Liver (tissue), 8 donors: ENCODE measurements at regions not wholly inside any gene's neighbourhood (a gene's known extent, or its start where the extent isn't known, plus 50 kb on each side); places are given as distances from the start of the nearest gene placed in this dataset.

Experiments used
- DNase-seq: peaks from one replicate; pipeline ENCODE4 v3.0.0-alpha.2; 2017; ENCODE audit warnings: low spot score
- H3K27ac ChIP-seq, 2 donors: one replicate each; pipeline ENCODE4 v1.7.0; 2013; ENCODE audit warnings: inconsistent platforms in 2 of 2, low read length in 2 of 2, control low read depth in 1 of 2, low read depth in 1 of 2, mild to moderate bottlenecking in 1 of 2
- H3K27me3 ChIP-seq, 4 donors: one replicate each; pipeline versions ENCODE4 v1.6.1 to v1.7.0; 2013; ENCODE audit warnings: low read length in 3 of 4, inconsistent platforms in 1 of 4, mild to moderate bottlenecking in 1 of 4, moderate library complexity in 1 of 4; ENCODE audit not compliant: control insufficient read depth in 4 of 4, insufficient read depth in 4 of 4
- H3K36me3 ChIP-seq, 4 donors: one replicate each; pipeline versions ENCODE4 v1.6.1 to v1.7.0; 2013; ENCODE audit warnings: low read length in 3 of 4, mild to moderate bottlenecking in 3 of 4, low read depth in 1 of 4, moderate library complexity in 1 of 4; ENCODE audit not compliant: control insufficient read depth in 4 of 4, insufficient read depth in 3 of 4
- H3K4me1 ChIP-seq, 4 donors: one replicate each; pipeline versions ENCODE4 v1.6.1 to v1.7.0; 2013; ENCODE audit warnings: low read length in 3 of 4, mild to moderate bottlenecking in 3 of 4, moderate library complexity in 1 of 4; ENCODE audit not compliant: control insufficient read depth in 4 of 4, insufficient read depth in 4 of 4
- H3K4me3 ChIP-seq, 3 donors: one replicate each; pipeline versions ENCODE4 v1.6.1 to v1.7.0; 2013; ENCODE audit warnings: low read length in 3 of 3, control low read depth in 1 of 3, low read depth in 1 of 3, mild to moderate bottlenecking in 1 of 3
- H3K9ac ChIP-seq, 2 donors: one replicate each; pipeline ENCODE4 v1.7.0; 2013; ENCODE audit warnings: low read length in 2 of 2, mild to moderate bottlenecking in 2 of 2, moderate library complexity in 2 of 2, control low read depth in 1 of 2, low read depth in 1 of 2
- H3K9me3 ChIP-seq, 4 donors: one replicate each; pipeline versions ENCODE4 v1.6.1 to v1.7.0; 2013; ENCODE audit warnings: low read length in 3 of 4; ENCODE audit not compliant: control insufficient read depth in 4 of 4
- EGR1 ChIP-seq, 2 donors: IDR thresholded peaks; 2 replicates each; pipeline ENCODE4 v1.6.1; 2016 to 2018; ENCODE audit warnings: antibody characterized with exemption in 2 of 2, low read depth in 2 of 2
- FOXA1 ChIP-seq: IDR thresholded peaks from 2 replicates; pipeline ENCODE4 v1.6.1; 2016; ENCODE audit warnings: antibody characterized with exemption
- FOXA2 ChIP-seq: IDR thresholded peaks from 2 replicates; pipeline ENCODE4 v1.6.1; 2016; ENCODE audit warnings: antibody characterized with exemption
- GABPA ChIP-seq, 2 donors: IDR thresholded peaks in 1 of 2; conservative IDR thresholded peaks in 1 of 2; 2 replicates each; pipeline ENCODE4 v1.6.1; 2016; ENCODE audit warnings: antibody characterized with exemption in 2 of 2, mild to moderate bottlenecking in 1 of 2, moderate library complexity in 1 of 2
- HNF4A ChIP-seq, 2 donors: conservative IDR thresholded peaks; 2 replicates each; pipeline ENCODE4 v1.6.1; 2016; ENCODE audit warnings: antibody characterized with exemption in 2 of 2, mild to moderate bottlenecking in 2 of 2
- HNF4G ChIP-seq: IDR thresholded peaks from 2 replicates; pipeline ENCODE4 v1.6.1; 2016; ENCODE audit warnings: antibody characterized with exemption
- JUND ChIP-seq, 2 donors: IDR thresholded peaks; 2 replicates each; pipeline ENCODE4 v1.6.1; 2016; ENCODE audit warnings: antibody characterized with exemption in 2 of 2
- NR2F2 ChIP-seq: IDR thresholded peaks from 2 replicates; pipeline ENCODE4 v1.6.1; 2016; ENCODE audit warnings: antibody characterized with exemption
- RAD21 ChIP-seq, 2 donors: IDR thresholded peaks; 2 replicates each; pipeline ENCODE4 v1.6.1; 2016; ENCODE audit warnings: antibody characterized with exemption in 2 of 2, mild to moderate bottlenecking in 2 of 2
- REST ChIP-seq: IDR thresholded peaks from 2 replicates; pipeline ENCODE4 v1.6.1; 2016; ENCODE audit warnings: antibody characterized with exemption, mild to moderate bottlenecking
- RXRA ChIP-seq, 2 donors: IDR thresholded peaks; 2 replicates each; pipeline ENCODE4 v1.6.1; 2017 to 2018; ENCODE audit warnings: antibody characterized with exemption in 2 of 2, mild to moderate bottlenecking in 1 of 2
- SP1 ChIP-seq: IDR thresholded peaks from 2 replicates; pipeline ENCODE4 v1.6.1; 2018; ENCODE audit warnings: antibody characterized with exemption, mild to moderate bottlenecking
- TAF1 ChIP-seq: conservative IDR thresholded peaks from 2 replicates; pipeline ENCODE4 v1.6.1; 2016; ENCODE audit warnings: antibody characterized with exemption, mild to moderate bottlenecking
- YY1 ChIP-seq: IDR thresholded peaks from 2 replicates; pipeline ENCODE4 v1.6.1; 2016; ENCODE audit warnings: antibody characterized with exemption, mild to moderate bottlenecking
- ZBTB33 ChIP-seq: IDR thresholded peaks from 2 replicates; pipeline ENCODE4 v1.6.1; 2016; ENCODE audit warnings: antibody characterized with exemption
- WGBS: extraction: QIAGEN DNeasy Blood & Tissue Kit; methylation state at CpG from one replicate; pipeline ENCODE4 v1.1.7; 2013; 5-methylcytosine and 5-hydroxymethylcytosine counted together
- TF ChIP-seq, protein P1 (sequence below): fragments of 150-350 bp; IDR thresholded peaks from 2 replicates; pipeline ENCODE4 v1.5.1; 2017; ENCODE audit warnings: improper control_type of control experiment, low read depth, low read length; ENCODE audit not compliant: missing input control
- TF ChIP-seq, protein P2 (sequence below): IDR thresholded peaks from 2 replicates; pipeline ENCODE4 v1.6.1; 2016; ENCODE audit warnings: antibody characterized with exemption
- TF ChIP-seq, protein P3 (sequence below): IDR thresholded peaks from 2 replicates; pipeline ENCODE4 v1.6.1; 2016; ENCODE audit warnings: antibody characterized with exemption
- donor health status: healthy.
- donor health status: healthy.
- donor health status: healthy.
- donor health status: healthy.
- donor health status: healthy.

DNA sequence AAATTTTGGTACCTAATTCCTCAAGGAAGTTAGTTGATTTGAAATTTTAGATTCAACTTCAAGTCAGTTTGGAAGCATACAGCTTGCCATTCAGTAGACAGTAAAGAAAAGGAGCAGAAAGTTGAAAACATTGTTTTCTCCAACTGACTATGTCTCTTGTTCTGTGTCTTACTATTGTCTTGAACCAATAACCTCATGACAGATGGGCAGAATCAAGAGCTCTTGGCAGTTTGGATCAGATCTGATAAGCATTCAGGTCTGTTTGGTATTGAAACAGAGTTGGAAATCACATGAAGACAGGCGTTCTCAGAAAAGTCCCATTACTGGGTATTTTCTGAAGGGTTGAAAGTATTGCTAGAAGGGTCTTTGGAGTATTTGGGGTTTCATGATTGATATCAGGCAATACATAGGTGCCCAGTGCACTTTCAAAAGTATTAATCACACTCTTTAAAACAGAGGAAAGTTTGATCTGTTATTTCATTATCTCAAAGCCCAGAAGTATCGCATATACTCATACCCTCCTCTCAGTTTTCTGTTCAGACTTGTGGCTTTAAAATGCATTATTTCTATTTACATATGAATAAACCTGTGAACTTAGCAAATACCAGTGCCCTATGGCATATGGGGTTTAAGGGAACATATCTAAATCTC, 428.4 kb upstream of the ZEB2 start:
- Histone ChIP-seq H3K4me3 (no peak overlapping the region), H3K36me3 (no peaks in the 10 kb centered on the region), H3K9ac (no peak overlapping the region), H3K27me3 (no peaks in the 10 kb centered on the region), H3K27ac (no peak overlapping the region), H3K4me1 (no peaks in the 10 kb centered on the region), H3K9me3 (no peaks in the 10 kb centered on the region)
- no peak for DNase-seq
- no peak for TF ChIP-seq FOXA1
- TF ChIP-seq JUND (IDR thresholded peaks at IDR 0.05): no peak
- TF ChIP-seq NR2F2: no peak
- TF ChIP-seq FOXA2: no peak
- no peak for TF ChIP-seq RAD21 (IDR thresholded peaks at IDR 0.05)
- no peak for TF ChIP-seq GABPA (IDR thresholded peaks at IDR 0.05 in 1 of 2, conservative IDR thresholded peaks at IDR 0.05 in 1 of 2)
- no peak for TF ChIP-seq YY1
- TF ChIP-seq, protein P1, sequence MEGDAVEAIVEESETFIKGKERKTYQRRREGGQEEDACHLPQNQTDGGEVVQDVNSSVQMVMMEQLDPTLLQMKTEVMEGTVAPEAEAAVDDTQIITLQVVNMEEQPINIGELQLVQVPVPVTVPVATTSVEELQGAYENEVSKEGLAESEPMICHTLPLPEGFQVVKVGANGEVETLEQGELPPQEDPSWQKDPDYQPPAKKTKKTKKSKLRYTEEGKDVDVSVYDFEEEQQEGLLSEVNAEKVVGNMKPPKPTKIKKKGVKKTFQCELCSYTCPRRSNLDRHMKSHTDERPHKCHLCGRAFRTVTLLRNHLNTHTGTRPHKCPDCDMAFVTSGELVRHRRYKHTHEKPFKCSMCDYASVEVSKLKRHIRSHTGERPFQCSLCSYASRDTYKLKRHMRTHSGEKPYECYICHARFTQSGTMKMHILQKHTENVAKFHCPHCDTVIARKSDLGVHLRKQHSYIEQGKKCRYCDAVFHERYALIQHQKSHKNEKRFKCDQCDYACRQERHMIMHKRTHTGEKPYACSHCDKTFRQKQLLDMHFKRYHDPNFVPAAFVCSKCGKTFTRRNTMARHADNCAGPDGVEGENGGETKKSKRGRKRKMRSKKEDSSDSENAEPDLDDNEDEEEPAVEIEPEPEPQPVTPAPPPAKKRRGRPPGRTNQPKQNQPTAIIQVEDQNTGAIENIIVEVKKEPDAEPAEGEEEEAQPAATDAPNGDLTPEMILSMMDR: no peak
- no peak for TF ChIP-seq HNF4A (conservative IDR thresholded peaks at IDR 0.05)
- no peak for TF ChIP-seq EGR1 (IDR thresholded peaks at IDR 0.05; ENCODE audit: low read depth in 2 of 2)
- WGBS: 72% methylated on average over 2 of the region's 2 CpGs

DNA sequence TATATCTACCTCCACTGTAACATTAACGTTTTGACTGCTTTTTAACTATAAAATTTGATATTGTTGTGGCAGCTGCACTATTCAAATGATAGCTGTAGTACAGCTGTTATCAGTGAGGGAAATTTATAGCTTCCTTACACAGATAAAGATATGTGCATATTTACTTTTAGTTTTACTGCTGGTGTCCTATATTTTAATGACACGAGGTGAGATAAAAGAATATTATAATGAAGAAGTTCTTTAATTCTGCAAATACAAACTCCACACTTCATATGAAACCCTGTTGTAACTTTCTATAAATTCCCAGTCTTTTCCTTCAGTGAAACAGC, 427.8 kb upstream of the ZEB2 start:
- Histone ChIP-seq H3K4me1 (no peaks in the 10 kb centered on the region), H3K27me3 (no peaks in the 10 kb centered on the region), H3K36me3 (no peaks in the 10 kb centered on the region), H3K27ac (no peak overlapping the region), H3K9ac (no peak overlapping the region), H3K4me3 (no peak overlapping the region), H3K9me3 (no peaks in the 10 kb centered on the region)
- DNase-seq: no peak
- WGBS: 23% methylated on average over 2 of the region's 2 CpGs
- no peak for TF ChIP-seq EGR1 (IDR thresholded peaks at IDR 0.05; ENCODE audit: low read depth in 2 of 2)
- no peak for TF ChIP-seq HNF4G
- TF ChIP-seq SP1: no peak
- TF ChIP-seq NR2F2: no peak
- TF ChIP-seq HNF4A (conservative IDR thresholded peaks at IDR 0.05): no peak
- no peak for TF ChIP-seq RXRA (IDR thresholded peaks at IDR 0.05)
- no peak for TF ChIP-seq RAD21 (IDR thresholded peaks at IDR 0.05)
- TF ChIP-seq, protein P1: no peak
- no peak for TF ChIP-seq REST
- no peak for TF ChIP-seq ZBTB33
- TF ChIP-seq YY1: no peak
- no peak for TF ChIP-seq JUND (IDR thresholded peaks at IDR 0.05)
- no peak for TF ChIP-seq FOXA2
- no peak for TF ChIP-seq FOXA1
- TF ChIP-seq, protein P2, sequence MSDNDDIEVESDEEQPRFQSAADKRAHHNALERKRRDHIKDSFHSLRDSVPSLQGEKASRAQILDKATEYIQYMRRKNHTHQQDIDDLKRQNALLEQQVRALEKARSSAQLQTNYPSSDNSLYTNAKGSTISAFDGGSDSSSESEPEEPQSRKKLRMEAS: no peak
- TF ChIP-seq TAF1: no peak
- TF ChIP-seq, protein P3, sequence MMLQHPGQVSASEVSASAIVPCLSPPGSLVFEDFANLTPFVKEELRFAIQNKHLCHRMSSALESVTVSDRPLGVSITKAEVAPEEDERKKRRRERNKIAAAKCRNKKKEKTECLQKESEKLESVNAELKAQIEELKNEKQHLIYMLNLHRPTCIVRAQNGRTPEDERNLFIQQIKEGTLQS: no peak
- TF ChIP-seq GABPA (IDR thresholded peaks at IDR 0.05 in 1 of 2, conservative IDR thresholded peaks at IDR 0.05 in 1 of 2): no peak
